ENCODE measurements at regions not wholly inside any gene's neighbourhood (a gene's known extent, or its start where the extent isn't known, plus 50 kb on each side); places are given as distances from the start of the nearest gene placed in this dataset.

- no peak overlapping the region for H3K27ac Mint-ChIP-seq
- no peak for ATAC-seq
- H3K36me3 Mint-ChIP-seq (ENCODE audit: low read depth) = no peaks in the 10 kb centered on the region
Measured at GRCh38 chr3:23055733-23056376, 147.3 kb upstream of the UBE2E2 start.

GRCh38 chr3:23062582-23062981, 140.5 kb upstream of the UBE2E2 start:
- ATAC-seq (no peak), DNase-seq (no peak)
- no peak overlapping the region for H3K27ac Mint-ChIP-seq
- no peaks in the 10 kb centered on the region for H3K27me3 Mint-ChIP-seq
- H3K9me3 ChIP-seq (ENCODE audit: control insufficient read depth, low read length, poor library complexity, severe bottlenecking) = no peaks in the 10 kb centered on the region
- no peaks in the 10 kb centered on the region for H3K4me1 Mint-ChIP-seq
- H3K4me3 Mint-ChIP-seq = no peak overlapping the region
- no peaks in the 10 kb centered on the region for H3K36me3 Mint-ChIP-seq (ENCODE audit: low read depth)

More at GRCh38 chr3:23055733-23056376, 147.3 kb upstream of the UBE2E2 start:
- Mint-ChIP-seq H3K27me3 (no peaks in the 10 kb centered on the region), H3K4me3 (no peak overlapping the region), H3K4me1 (no peaks in the 10 kb centered on the region)
- no peak for DNase-seq
- H3K9me3 ChIP-seq (ENCODE audit: control insufficient read depth, low read length, poor library complexity, severe bottlenecking) = no peaks in the 10 kb centered on the region

GRCh38 chr3:23062982-23063381, 140.1 kb upstream of the UBE2E2 start:
- DNase-seq (no peak), ATAC-seq (no peak)
- no peak overlapping the region for H3K27ac Mint-ChIP-seq
- H3K9me3 ChIP-seq (ENCODE audit: control insufficient read depth, low read length, poor library complexity, severe bottlenecking) = no peaks in the 10 kb centered on the region
- no peaks in the 10 kb centered on the region for H3K27me3 Mint-ChIP-seq
- no peaks in the 10 kb centered on the region for H3K4me1 Mint-ChIP-seq
- H3K36me3 Mint-ChIP-seq (ENCODE audit: low read depth) = no peaks in the 10 kb centered on the region
- H3K4me3 Mint-ChIP-seq = no peak overlapping the region

GRCh38 chr3:23067116-23067515, 136.0 kb upstream of the UBE2E2 start:
- H3K9me3 ChIP-seq (ENCODE audit: control insufficient read depth, low read length, poor library complexity, severe bottlenecking) = no peaks in the 10 kb centered on the region
- H3K27me3 Mint-ChIP-seq = no peaks in the 10 kb centered on the region
- no peaks in the 10 kb centered on the region for H3K4me1 Mint-ChIP-seq
- no peak overlapping the region for H3K27ac Mint-ChIP-seq
- DNase-seq = no peak
- H3K36me3 Mint-ChIP-seq (ENCODE audit: low read depth) = no peaks in the 10 kb centered on the region
- ATAC-seq = no peak
- H3K4me3 Mint-ChIP-seq = no peak overlapping the region

- Mint-ChIP-seq H3K4me1 (no peaks in the 10 kb centered on the region), H3K36me3 (ENCODE audit: low read depth) (no peaks in the 10 kb centered on the region), H3K27me3 (no peaks in the 10 kb centered on the region), H3K27ac (no peak overlapping the region), H3K4me3 (no peak overlapping the region)
- ATAC-seq (no peak), DNase-seq (no peak)
- no peaks in the 10 kb centered on the region for H3K9me3 ChIP-seq (ENCODE audit: control insufficient read depth, low read length, poor library complexity, severe bottlenecking)
Measured at GRCh38 chr3:23068016-23068728, 135.0 kb upstream of the UBE2E2 start.

- DNase-seq = no peak
- Mint-ChIP-seq H3K36me3 (ENCODE audit: low read depth) (no peaks in the 10 kb centered on the region), H3K4me3 (no peak overlapping the region), H3K27ac (no peak overlapping the region), H3K4me1 (no peaks in the 10 kb centered on the region), H3K27me3 (no peaks in the 10 kb centered on the region)
- H3K9me3 ChIP-seq (ENCODE audit: control insufficient read depth, low read length, poor library complexity, severe bottlenecking) = no peaks in the 10 kb centered on the region
- no peak for ATAC-seq
Measured at GRCh38 chr3:23071296-23071695, 131.8 kb upstream of the UBE2E2 start.

- H3K4me3 Mint-ChIP-seq = no peak overlapping the region
- no peaks in the 10 kb centered on the region for H3K4me1 Mint-ChIP-seq
- H3K27me3 Mint-ChIP-seq = no peaks in the 10 kb centered on the region
- no peaks in the 10 kb centered on the region for H3K36me3 Mint-ChIP-seq (ENCODE audit: low read depth)
- no peak for DNase-seq
- no peak overlapping the region for H3K27ac Mint-ChIP-seq
- no peaks in the 10 kb centered on the region for H3K9me3 ChIP-seq (ENCODE audit: control insufficient read depth, low read length, poor library complexity, severe bottlenecking)
- peak; percentile 63 for ATAC-seq
Measured at GRCh38 chr3:23071758-23072157, 131.4 kb upstream of the UBE2E2 start.

GRCh38 chr3:23072693-23073092, 130.4 kb upstream of the UBE2E2 start:
- H3K36me3 Mint-ChIP-seq (ENCODE audit: low read depth) = no peaks in the 10 kb centered on the region
- no peaks in the 10 kb centered on the region for H3K9me3 ChIP-seq (ENCODE audit: control insufficient read depth, low read length, poor library complexity, severe bottlenecking)
- H3K27me3 Mint-ChIP-seq = no peaks in the 10 kb centered on the region
- DNase-seq (no peak), ATAC-seq (no peak)
- H3K4me1 Mint-ChIP-seq = no peaks in the 10 kb centered on the region
- no peak overlapping the region for H3K4me3 Mint-ChIP-seq
- no peak overlapping the region for H3K27ac Mint-ChIP-seq

- no peak overlapping the region for H3K4me3 Mint-ChIP-seq
- H3K27ac Mint-ChIP-seq = no peak overlapping the region
- no peaks in the 10 kb centered on the region for H3K4me1 Mint-ChIP-seq
- DNase-seq (no peak), ATAC-seq (no peak)
- no peaks in the 10 kb centered on the region for H3K36me3 Mint-ChIP-seq (ENCODE audit: low read depth)
- no peaks in the 10 kb centered on the region for H3K9me3 ChIP-seq (ENCODE audit: control insufficient read depth, low read length, poor library complexity, severe bottlenecking)
- no peaks in the 10 kb centered on the region for H3K27me3 Mint-ChIP-seq
Measured at GRCh38 chr3:23073724-23074305, 129.3 kb upstream of the UBE2E2 start.

GRCh38 chr3:23075496-23075895, 127.6 kb upstream of the UBE2E2 start:
- no peaks in the 10 kb centered on the region for H3K27me3 Mint-ChIP-seq
- H3K36me3 Mint-ChIP-seq (ENCODE audit: low read depth) = no peaks in the 10 kb centered on the region
- no peak for DNase-seq
- ATAC-seq = no peak
- no peak overlapping the region for H3K4me3 Mint-ChIP-seq
- no peak overlapping the region for H3K27ac Mint-ChIP-seq
- no peaks in the 10 kb centered on the region for H3K9me3 ChIP-seq (ENCODE audit: control insufficient read depth, low read length, poor library complexity, severe bottlenecking)
- H3K4me1 Mint-ChIP-seq = no peaks in the 10 kb centered on the region

- H3K4me3 Mint-ChIP-seq = no peak overlapping the region
- ATAC-seq (no peak), DNase-seq (no peak)
Measured at GRCh38 chr3:23076437-23076836, 126.7 kb upstream of the UBE2E2 start.

GRCh38 chr3:23077126-23077525, 126.0 kb upstream of the UBE2E2 start:
- Mint-ChIP-seq H3K4me1 (no peaks in the 10 kb centered on the region), H3K36me3 (ENCODE audit: low read depth) (no peaks in the 10 kb centered on the region), H3K27me3 (no peaks in the 10 kb centered on the region), H3K27ac (no peak overlapping the region), H3K4me3 (no peak overlapping the region)
- no peak for ATAC-seq
- DNase-seq = no peak
- H3K9me3 ChIP-seq (ENCODE audit: control insufficient read depth, low read length, poor library complexity, severe bottlenecking) = no peaks in the 10 kb centered on the region

More at GRCh38 chr3:23076437-23076836, 126.7 kb upstream of the UBE2E2 start:
- Mint-ChIP-seq H3K27ac (no peak overlapping the region), H3K36me3 (ENCODE audit: low read depth) (no peaks in the 10 kb centered on the region), H3K4me1 (no peaks in the 10 kb centered on the region), H3K27me3 (no peaks in the 10 kb centered on the region)
- no peaks in the 10 kb centered on the region for H3K9me3 ChIP-seq (ENCODE audit: control insufficient read depth, low read length, poor library complexity, severe bottlenecking)

GRCh38 chr3:23078735-23079134, 124.4 kb upstream of the UBE2E2 start:
- ATAC-seq = no peak
- Mint-ChIP-seq H3K4me3 (no peak overlapping the region), H3K36me3 (ENCODE audit: low read depth) (no peaks in the 10 kb centered on the region), H3K27ac (no peak overlapping the region), H3K4me1 (no peaks in the 10 kb centered on the region), H3K27me3 (no peaks in the 10 kb centered on the region)
- no peak for DNase-seq
- no peaks in the 10 kb centered on the region for H3K9me3 ChIP-seq (ENCODE audit: control insufficient read depth, low read length, poor library complexity, severe bottlenecking)

- ATAC-seq = no peak
Measured at GRCh38 chr3:23079976-23080375, 123.2 kb upstream of the UBE2E2 start.

More at GRCh38 chr3:23079976-23080375, 123.2 kb upstream of the UBE2E2 start:
- peak overlapping the region; percentile 3 for H3K4me3 Mint-ChIP-seq
- no peaks in the 10 kb centered on the region for H3K27me3 Mint-ChIP-seq
- no peaks in the 10 kb centered on the region for H3K36me3 Mint-ChIP-seq (ENCODE audit: low read depth)
- H3K9me3 ChIP-seq (ENCODE audit: control insufficient read depth, low read length, poor library complexity, severe bottlenecking) = no peaks in the 10 kb centered on the region
- DNase-seq = no peak
- H3K4me1 Mint-ChIP-seq = no peaks in the 10 kb centered on the region
- no peak overlapping the region for H3K27ac Mint-ChIP-seq

Measured in T-helper 17 cell (primary cell).